AG10803 (cell line): ENCODE measurements at regions not wholly inside any gene's neighbourhood (a gene's known extent, or its start where the extent isn't known, plus 50 kb on each side); places are given as distances from the start of the nearest gene placed in this dataset.
A peak's percentile ranks its signal among the peaks of the same experiment; 100 is the strongest.
"Not testable (repeated sequence)": the region's sequence is repeated elsewhere in the genome, so short reads cannot be mapped to it uniquely, and the experiment has no call there.

ENCODE experiments used
- DNase-seq: peaks from one replicate; pipeline ENCODE4 v3.0.0; 2010; ENCODE audit warnings: low read depth
- H3K4me3 ChIP-seq: 2 replicates; pipeline ENCODE4 v1.5.1; 2011; ENCODE audit warnings: mild to moderate bottlenecking, low read length, control low read depth
- TF ChIP-seq, protein P1 (sequence below): conservative IDR thresholded peaks from 2 replicates; pipeline ENCODE4 v1.5.1; 2011; ENCODE audit warnings: mild to moderate bottlenecking, low read length, control low read depth, inconsistent platforms

DNA sequence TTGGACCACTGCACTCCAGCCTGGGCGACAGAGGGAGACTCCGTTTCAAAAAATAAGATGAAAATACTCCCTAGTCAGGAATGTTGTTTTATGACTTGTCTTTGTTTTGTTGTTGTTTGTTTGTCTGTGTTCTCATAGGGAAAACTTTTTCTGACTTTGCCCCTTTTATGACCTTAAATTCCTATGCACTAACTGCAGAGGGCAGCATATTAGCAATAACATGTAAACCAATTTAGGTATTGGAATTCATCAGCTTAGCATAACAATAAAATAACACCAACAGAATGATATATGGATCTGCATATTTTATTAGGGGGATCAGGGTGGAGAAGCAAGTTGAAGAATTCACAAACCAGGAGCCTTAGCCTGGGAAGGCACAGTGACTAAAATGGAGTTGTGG, 631.5 kb downstream of the SUCLG1 start:
- no peak for DNase-seq
- H3K4me3 ChIP-seq, result no peak overlapping the region
- TF ChIP-seq, protein P1, sequence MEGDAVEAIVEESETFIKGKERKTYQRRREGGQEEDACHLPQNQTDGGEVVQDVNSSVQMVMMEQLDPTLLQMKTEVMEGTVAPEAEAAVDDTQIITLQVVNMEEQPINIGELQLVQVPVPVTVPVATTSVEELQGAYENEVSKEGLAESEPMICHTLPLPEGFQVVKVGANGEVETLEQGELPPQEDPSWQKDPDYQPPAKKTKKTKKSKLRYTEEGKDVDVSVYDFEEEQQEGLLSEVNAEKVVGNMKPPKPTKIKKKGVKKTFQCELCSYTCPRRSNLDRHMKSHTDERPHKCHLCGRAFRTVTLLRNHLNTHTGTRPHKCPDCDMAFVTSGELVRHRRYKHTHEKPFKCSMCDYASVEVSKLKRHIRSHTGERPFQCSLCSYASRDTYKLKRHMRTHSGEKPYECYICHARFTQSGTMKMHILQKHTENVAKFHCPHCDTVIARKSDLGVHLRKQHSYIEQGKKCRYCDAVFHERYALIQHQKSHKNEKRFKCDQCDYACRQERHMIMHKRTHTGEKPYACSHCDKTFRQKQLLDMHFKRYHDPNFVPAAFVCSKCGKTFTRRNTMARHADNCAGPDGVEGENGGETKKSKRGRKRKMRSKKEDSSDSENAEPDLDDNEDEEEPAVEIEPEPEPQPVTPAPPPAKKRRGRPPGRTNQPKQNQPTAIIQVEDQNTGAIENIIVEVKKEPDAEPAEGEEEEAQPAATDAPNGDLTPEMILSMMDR, result 0 out of 2 replicates have a peak, but pooled peaks have one; percentile 5

DNA sequence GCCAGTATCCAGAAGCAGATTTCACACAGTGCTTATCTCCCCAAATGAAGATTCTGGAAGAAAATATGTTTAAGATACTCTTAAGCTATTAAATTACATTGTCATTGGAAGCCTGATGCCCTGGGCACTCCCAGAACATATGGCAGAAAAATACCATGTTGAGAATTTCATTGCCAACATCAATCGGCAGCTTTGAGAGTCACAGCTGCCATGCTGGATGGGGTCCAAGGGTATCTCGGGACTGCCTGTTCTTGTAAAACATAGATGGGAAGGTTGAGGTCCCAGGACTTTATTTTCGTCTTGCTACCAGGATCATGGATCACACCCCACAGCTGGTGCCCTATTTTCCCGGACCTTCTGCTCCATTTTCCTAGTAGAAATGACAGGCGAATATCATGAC, 632.5 kb downstream of the SUCLG1 start:
- no peak overlapping the region for H3K4me3 ChIP-seq
- DNase-seq, result no peak
- TF ChIP-seq, protein P1, result no peak

DNA sequence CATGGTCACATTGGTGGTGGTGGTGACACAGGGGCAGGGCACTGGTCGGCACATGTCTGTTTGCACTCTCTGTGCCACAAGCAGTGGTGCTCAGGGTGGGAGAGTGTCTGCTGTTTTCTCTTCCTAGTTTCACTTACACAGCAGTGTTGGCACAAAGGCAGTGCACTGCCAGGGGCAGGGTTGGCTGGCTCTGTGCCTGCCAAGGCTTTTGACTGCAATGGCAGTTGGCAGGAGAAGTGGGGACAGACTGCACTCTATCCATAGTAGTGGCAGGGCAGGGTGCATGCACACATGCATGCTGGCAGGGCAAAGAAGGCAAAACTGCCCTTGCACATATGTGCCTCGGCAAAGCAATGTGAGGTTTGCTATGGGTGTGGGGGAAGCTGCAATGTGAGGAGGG, 635.9 kb downstream of the SUCLG1 start:
- no peak for DNase-seq
- no peak overlapping the region for H3K4me3 ChIP-seq
- TF ChIP-seq, protein P1, result no peak

DNA sequence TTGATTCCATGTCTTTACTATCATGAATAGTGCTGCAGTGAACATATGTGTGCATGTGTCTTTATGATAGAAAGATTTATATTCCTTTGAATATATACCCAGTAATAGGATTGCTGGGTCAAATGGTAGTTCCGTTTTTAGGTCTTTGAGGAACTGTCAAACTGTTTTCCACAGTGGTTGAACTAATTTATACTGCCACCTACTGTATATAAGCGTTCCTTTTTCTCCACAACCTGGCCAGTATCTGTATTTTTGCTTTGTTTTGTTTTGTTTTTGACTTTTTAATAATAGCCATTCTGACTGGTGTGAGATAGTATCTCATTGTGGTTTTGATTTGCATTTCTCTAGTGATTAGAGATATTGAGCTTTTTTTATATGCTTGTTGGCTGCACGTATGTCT, 641.6 kb downstream of the SUCLG1 start:
- TF ChIP-seq, protein P1, result peak; percentile 22; the same call in 1 of the 2 replicates
- peak; percentile 5 for DNase-seq
- H3K4me3 ChIP-seq, result no peak overlapping the region

DNA sequence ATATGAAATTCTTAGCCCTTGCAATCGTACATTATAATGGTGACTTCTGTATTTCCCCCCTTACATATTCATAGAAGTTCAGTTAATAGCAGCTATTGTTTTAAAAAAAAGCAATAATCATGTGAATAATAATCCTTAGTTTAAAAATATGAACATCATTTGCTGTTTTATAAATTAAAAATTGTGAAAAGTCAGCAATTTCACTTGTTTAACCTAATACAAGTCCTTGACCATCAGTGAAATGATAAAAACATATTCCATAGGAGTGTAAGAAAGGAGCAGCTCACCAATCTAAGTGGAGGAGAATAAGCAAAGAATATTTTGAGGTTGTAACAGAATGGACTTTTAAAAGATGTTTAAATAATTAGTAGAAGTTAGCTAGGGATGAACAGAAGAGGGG, 650.2 kb downstream of the SUCLG1 start:
- H3K4me3 ChIP-seq, result no peak overlapping the region
- TF ChIP-seq, protein P1, result no peak
- no peak for DNase-seq

DNA sequence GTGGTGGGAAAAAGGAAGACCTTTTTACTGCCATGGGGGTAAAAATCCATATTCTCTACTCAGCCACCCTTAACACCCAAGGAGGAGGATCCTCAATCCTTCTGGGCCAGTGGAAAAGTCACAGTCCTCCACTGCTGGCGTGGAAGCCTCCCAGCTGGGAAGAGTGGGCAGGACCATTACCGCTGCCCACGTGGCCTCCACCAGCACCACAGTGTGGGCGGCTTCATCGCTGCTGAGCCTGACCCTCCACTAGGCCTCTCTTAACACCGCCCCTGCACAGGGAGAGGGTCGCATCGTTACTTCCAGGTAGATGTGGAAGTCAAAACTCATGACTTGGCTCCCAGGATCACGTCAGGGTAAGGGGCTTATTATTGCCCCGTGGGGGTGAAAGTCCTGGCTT, 656.5 kb downstream of the SUCLG1 start:
- no peak for DNase-seq
- H3K4me3 ChIP-seq, result no peak overlapping the region
- TF ChIP-seq, protein P1, result no peak

DNA sequence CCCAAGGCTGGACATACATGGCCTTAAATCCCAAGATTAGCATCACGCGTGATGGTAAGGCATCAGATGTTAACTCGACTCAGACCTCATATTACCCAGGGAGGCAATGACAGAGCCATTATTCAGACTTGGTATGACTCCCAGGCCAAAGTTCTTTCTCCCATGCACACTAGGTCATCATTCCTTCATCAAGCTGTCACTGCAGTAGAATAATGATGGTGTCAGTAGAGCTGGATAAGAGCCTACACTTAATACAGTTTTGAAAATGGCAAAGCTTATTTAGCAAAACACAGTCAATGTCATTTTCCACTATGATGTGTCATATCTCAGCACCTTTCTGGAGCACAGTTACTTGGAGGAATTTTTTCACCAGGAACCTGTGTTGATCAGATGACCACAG, 663.3 kb downstream of the SUCLG1 start:
- TF ChIP-seq, protein P1, result no peak
- no peak for DNase-seq

DNA sequence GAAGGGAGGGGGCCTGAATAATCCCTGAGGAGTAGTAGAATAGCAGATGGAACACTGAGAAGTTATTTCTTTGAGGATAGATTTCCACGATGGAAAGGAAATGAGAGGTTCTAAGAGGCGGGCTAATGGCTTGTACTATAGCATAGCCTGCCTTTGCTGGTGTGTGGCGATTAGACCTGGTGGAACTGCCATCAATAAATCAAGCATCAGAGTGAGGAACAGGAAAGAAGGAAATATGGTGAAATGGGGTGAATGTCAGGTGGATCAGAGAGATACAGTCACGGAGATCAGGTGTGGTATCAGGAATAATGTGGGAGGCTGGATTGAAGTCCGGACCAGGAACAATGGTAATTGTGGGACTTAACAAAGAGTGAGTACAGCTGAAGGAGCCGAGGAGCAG, 668.6 kb downstream of the SUCLG1 start:
- H3K4me3 ChIP-seq, DNase-seq: not testable (repeated sequence)

More for the DNA sequence above, 663.3 kb downstream of the SUCLG1 start:
- no peak overlapping the region for H3K4me3 ChIP-seq

DNA sequence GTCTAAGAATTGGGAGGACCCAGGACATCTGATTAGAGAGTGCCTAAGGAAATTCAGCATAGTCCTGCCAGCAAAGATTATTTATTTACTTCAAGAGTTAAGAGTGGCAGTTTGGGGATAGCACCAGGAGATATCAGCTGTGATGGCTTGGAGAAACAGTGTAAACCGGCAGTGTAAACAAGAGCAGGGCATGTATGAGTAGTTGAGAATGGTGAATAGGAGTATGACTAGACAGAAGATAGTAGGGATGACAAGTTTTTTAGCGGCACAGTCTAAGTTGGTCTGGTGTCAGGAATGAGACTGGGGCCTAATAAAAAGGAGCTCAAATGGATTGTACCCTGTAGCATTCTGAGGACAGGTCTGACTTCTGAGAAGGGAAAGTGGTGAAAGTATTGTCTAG, 669.4 kb downstream of the SUCLG1 start:
- not testable (repeated sequence) for DNase-seq, H3K4me3 ChIP-seq

DNA sequence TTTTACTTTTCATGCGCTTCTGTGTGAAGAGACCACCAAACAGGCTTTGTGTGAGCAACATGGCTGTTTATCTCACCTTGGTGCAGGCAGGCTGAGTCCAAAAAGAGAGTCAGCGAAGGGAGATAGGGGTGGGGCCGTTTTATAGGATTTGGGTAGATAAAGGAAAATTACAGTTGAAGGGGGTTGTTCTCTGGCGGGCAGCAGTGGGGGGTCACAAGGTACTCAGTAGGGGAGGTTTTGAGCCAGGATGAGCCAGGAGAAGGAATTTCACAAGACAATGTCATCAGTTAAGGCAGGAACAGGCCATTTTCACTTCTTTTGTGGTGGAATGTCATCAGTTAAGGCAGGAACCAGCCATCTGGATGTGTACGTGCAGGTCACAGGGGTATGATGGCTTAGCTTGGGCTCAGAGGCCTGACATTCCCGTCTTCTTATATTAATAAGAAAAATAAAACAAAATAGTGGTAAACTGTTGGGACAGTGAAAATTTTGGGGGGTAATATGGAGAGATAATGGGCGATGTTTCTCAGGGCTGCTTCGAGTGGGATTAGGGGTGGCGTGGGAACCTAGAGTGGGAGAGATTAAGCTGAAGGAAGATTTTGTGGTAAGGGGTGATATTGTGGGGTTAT, 670.0 kb downstream of the SUCLG1 start:
- H3K4me3 ChIP-seq, DNase-seq: not testable (repeated sequence)
